ENCODE measurements at regions not wholly inside any gene's neighbourhood (a gene's known extent, or its start where the extent isn't known, plus 50 kb on each side); places are given as distances from the start of the nearest gene placed in this dataset.

GRCh38 chr12:45587877-45588533 lies 141.5 kb upstream of the ARID2 start:
- no peak for DNase-seq (ENCODE audit: low spot score)

- no peak for DNase-seq (ENCODE audit: low spot score)
Measured at GRCh38 chr12:45590646-45591045, 138.9 kb upstream of the ARID2 start.

- DNase-seq (ENCODE audit: low spot score), result no peak
Measured at GRCh38 chr12:45591635-45592034, 137.9 kb upstream of the ARID2 start.

GRCh38 chr12:45596366-45596765 lies 133.1 kb upstream of the ARID2 start:
- DNase-seq (ENCODE audit: low spot score), result no peak

- DNase-seq (ENCODE audit: low spot score), result no peak
Measured at GRCh38 chr12:45598336-45598735, 131.2 kb upstream of the ARID2 start.

- no peak for DNase-seq (ENCODE audit: low spot score)
Measured at GRCh38 chr12:45598761-45599160, 130.7 kb upstream of the ARID2 start.

- no peak for DNase-seq (ENCODE audit: low spot score)
Measured at GRCh38 chr12:45599196-45599595, 130.3 kb upstream of the ARID2 start.

GRCh38 chr12:45601390-45601789 lies 128.1 kb upstream of the ARID2 start:
- DNase-seq (ENCODE audit: low spot score), result no peak

GRCh38 chr12:45601888-45602287 lies 127.6 kb upstream of the ARID2 start:
- DNase-seq (ENCODE audit: low spot score), result no peak

- no peak for DNase-seq (ENCODE audit: low spot score)
Measured at GRCh38 chr12:45605624-45606023, 123.9 kb upstream of the ARID2 start.

GRCh38 chr12:45611061-45611460 lies 118.4 kb upstream of the ARID2 start:
- DNase-seq (ENCODE audit: low spot score), result no peak

- no peak for DNase-seq (ENCODE audit: low spot score)
Measured at GRCh38 chr12:45611495-45611894, 118.0 kb upstream of the ARID2 start.

GRCh38 chr12:45612044-45612794 lies 117.3 kb upstream of the ARID2 start:
- no peak for DNase-seq (ENCODE audit: low spot score)

GRCh38 chr12:45613296-45613695 lies 116.2 kb upstream of the ARID2 start:
- DNase-seq (ENCODE audit: low spot score), result no peak

- DNase-seq (ENCODE audit: low spot score), result no peak
Measured at GRCh38 chr12:45613855-45614254, 115.7 kb upstream of the ARID2 start.

- DNase-seq (ENCODE audit: low spot score), result no peak
Measured at GRCh38 chr12:45615268-45615667, 114.2 kb upstream of the ARID2 start.

GRCh38 chr12:45619736-45620135 lies 109.8 kb upstream of the ARID2 start:
- no peak for DNase-seq (ENCODE audit: low spot score)

GRCh38 chr12:45621703-45622102 lies 107.8 kb upstream of the ARID2 start:
- DNase-seq (ENCODE audit: low spot score), result no peak

- no peak for DNase-seq (ENCODE audit: low spot score)
Measured at GRCh38 chr12:45622210-45622937, 107.1 kb upstream of the ARID2 start.

- DNase-seq (ENCODE audit: low spot score), result no peak
Measured at GRCh38 chr12:45623221-45623620, 106.3 kb upstream of the ARID2 start.

- no peak for DNase-seq (ENCODE audit: low spot score)
Measured at GRCh38 chr12:45623940-45624339, 105.6 kb upstream of the ARID2 start.

GRCh38 chr12:45626965-45627364 lies 102.5 kb upstream of the ARID2 start:
- DNase-seq (ENCODE audit: low spot score), result no peak

GRCh38 chr12:45627407-45628069 lies 102.0 kb upstream of the ARID2 start:
- no peak for DNase-seq (ENCODE audit: low spot score)
